H1 (cell line): ENCODE measurements at regions not wholly inside any gene's neighbourhood (a gene's known extent, or its start where the extent isn't known, plus 50 kb on each side); places are given as distances from the start of the nearest gene placed in this dataset.
"Not testable (repeated sequence)": the region's sequence is repeated elsewhere in the genome, so short reads cannot be mapped to it uniquely, and the experiment has no call there.

Experiments
- CTCF ChIA-PET: fragments of 300-600 bp; sonication (Branson Sonifier 250); formaldehyde crosslinking; loops from one replicate; lab custom pipeline; 2021; ENCODE audit not compliant: partially characterized antibody; lab: Charles Lee
- POLR2A ChIA-PET: fragments of 300-600 bp; sonication (Branson Sonifier 250); formaldehyde crosslinking; loops from one replicate; lab custom pipeline; 2021; ENCODE audit warnings: inconsistent platforms; ENCODE audit not compliant: partially characterized antibody; lab: Charles Lee
- DNase-seq, 2 experiments: peaks; one replicate each; pipeline versions ENCODE4 v3.0.0 to v3.0.0-alpha.2; 2010 to 2022; ENCODE audit warnings: low spot score in 2 of 2, low read depth in 1 of 2, mixed read lengths in 1 of 2
- FAIRE-seq: peaks from 2 replicates; lab custom pipeline; 2011; peaks lifted over from hg19 to GRCh38; lab: Jason Lieb, UNC
- H2AFZ ChIP-seq: 2 replicates; pipeline ENCODE4 v1.8.1; 2012; ENCODE audit warnings: low read length, inconsistent platforms
- H2AK5ac ChIP-seq: 2 replicates; pipeline ENCODE4 v1.6.1; 2013; ENCODE audit warnings: low read depth, low read length
- H2BK120ac ChIP-seq: replicated peaks from 2 replicates; pipeline ENCODE3; 2013; ENCODE audit warnings: low read depth, low read length, inconsistent platforms
- H2BK12ac ChIP-seq: 2 replicates; pipeline ENCODE4 v1.6.1; 2013; ENCODE audit warnings: low read depth, low read length
- H2BK15ac ChIP-seq: 2 replicates; pipeline ENCODE4 v1.6.1; 2013; ENCODE audit warnings: low read length
- H2BK20ac ChIP-seq: 2 replicates; pipeline ENCODE4 v1.6.1; 2013; ENCODE audit warnings: low read length
- H2BK5ac ChIP-seq: 2 replicates; pipeline ENCODE4 v1.6.1; 2013; ENCODE audit warnings: low read depth, low read length
- H3K14ac ChIP-seq: 2 replicates; pipeline ENCODE4 v1.6.1; 2013; ENCODE audit warnings: inconsistent platforms; ENCODE audit not compliant: insufficient read length
- H3K18ac ChIP-seq: 2 replicates; pipeline ENCODE4 v1.6.1; 2013; ENCODE audit warnings: low read length; ENCODE audit errors: extremely low read depth
- H3K23ac ChIP-seq: 2 replicates; pipeline ENCODE4 v1.6.1; 2013; ENCODE audit warnings: inconsistent platforms; ENCODE audit not compliant: insufficient read length
- H3K23me2 ChIP-seq: 2 replicates; pipeline ENCODE4 v1.6.1; 2013; ENCODE audit warnings: low read depth, low read length
- H3K27ac ChIP-seq: 2 replicates; pipeline ENCODE4 v1.6.1; 2011; ENCODE audit warnings: low read depth, low read length, inconsistent platforms
- H3K27me3 ChIP-seq, 4 experiments: replicated peaks in 1 of 4; 1 replicate in 1 of 4; 2 replicates in 3 of 4; pipeline versions ENCODE4 v1.6.1 to v1.8.1; 2011 to 2013; ENCODE audit warnings: low read length in 3 of 4, mild to moderate bottlenecking in 3 of 4, inconsistent platforms in 2 of 4, mixed read lengths in 2 of 4, moderate library complexity in 1 of 4; ENCODE audit not compliant: control insufficient read depth in 3 of 4, insufficient read depth in 3 of 4; ENCODE audit errors: extremely low read depth in 1 of 4
- H3K36me3 ChIP-seq, 4 experiments: 2 replicates each; pipeline versions ENCODE4 v1.6.1 to v1.8.1; 2011 to 2013; ENCODE audit warnings: mild to moderate bottlenecking in 4 of 4, low read length in 3 of 4, moderate library complexity in 2 of 4, control low read depth in 1 of 4, inconsistent platforms in 1 of 4; ENCODE audit not compliant: insufficient read depth in 4 of 4, control insufficient read depth in 2 of 4
- H3K4ac ChIP-seq: replicated peaks from 2 replicates; pipeline ENCODE3; 2013; ENCODE audit warnings: low read length, low read depth, mixed read lengths, inconsistent platforms; ENCODE audit not compliant: insufficient read length
- H3K4me1 ChIP-seq, 4 experiments: replicated peaks in 1 of 4; 1 replicate in 1 of 4; 2 replicates in 3 of 4; pipeline versions ENCODE4 v1.6.1 to v1.8.1; 2011 to 2013; ENCODE audit warnings: low read length in 3 of 4, inconsistent platforms in 2 of 4, mixed read lengths in 1 of 4; ENCODE audit not compliant: insufficient read depth in 4 of 4, control insufficient read depth in 3 of 4
- H3K4me2 ChIP-seq, 2 experiments: 2 replicates each; pipeline versions ENCODE4 v1.6.1 to v1.8.1; 2011 to 2013; ENCODE audit warnings: low read depth in 2 of 2, low read length in 2 of 2, control low read depth in 1 of 2, inconsistent platforms in 1 of 2, mild to moderate bottlenecking in 1 of 2; ENCODE audit not compliant: insufficient read depth in 1 of 2
- H3K4me3 ChIP-seq, 4 experiments: fragments of 200-600, 300-600 bp in 1 of 4; sonication (generic), shearing (Covaris generic), sonication (Bioruptor Twin) in 1 of 4; 2 replicates each; pipeline versions ENCODE4 v1.5.1 to v1.8.1; 2011 to 2016; ENCODE audit warnings: low read length in 4 of 4, low read depth in 3 of 4, control low read depth in 2 of 4, inconsistent platforms in 2 of 4, mild to moderate bottlenecking in 2 of 4, mixed read lengths in 1 of 4, moderate library complexity in 1 of 4; ENCODE audit not compliant: insufficient read depth in 2 of 4; ENCODE audit errors: extremely low read depth in 1 of 4
- H3K56ac ChIP-seq: replicated peaks from 2 replicates; pipeline ENCODE3; 2013; ENCODE audit warnings: low read depth, mild to moderate bottlenecking, mixed read lengths, low read length, inconsistent platforms; ENCODE audit not compliant: insufficient read length
- H3K79me1 ChIP-seq: 2 replicates; pipeline ENCODE4 v1.6.1; 2013; ENCODE audit warnings: low read depth, low read length, control low read depth
- H3K79me2 ChIP-seq, 2 experiments: 2 replicates each; pipeline versions ENCODE4 v1.6.1 to v1.8.1; 2012 to 2013; ENCODE audit warnings: low read length in 2 of 2, mild to moderate bottlenecking in 2 of 2, inconsistent platforms in 1 of 2; ENCODE audit not compliant: insufficient read depth in 2 of 2, control insufficient read depth in 1 of 2
- H3K9ac ChIP-seq, 4 experiments: replicated peaks in 1 of 4; 1 replicate in 1 of 4; 2 replicates in 3 of 4; pipeline versions ENCODE4 v1.6.1 to v1.8.1; 2011 to 2013; ENCODE audit warnings: low read depth in 3 of 4, low read length in 3 of 4, control low read depth in 2 of 4, mild to moderate bottlenecking in 2 of 4, moderate library complexity in 2 of 4, inconsistent platforms in 1 of 4; ENCODE audit errors: extremely low read depth in 1 of 4
- H3K9me3 ChIP-seq, 2 experiments: 2 replicates each; pipeline versions ENCODE4 v1.6.1 to v1.8.1; 2012 to 2013; ENCODE audit warnings: mild to moderate bottlenecking in 2 of 2, moderate library complexity in 2 of 2, control low read depth in 1 of 2, inconsistent platforms in 1 of 2, low read depth in 1 of 2, low read length in 1 of 2, mixed read lengths in 1 of 2; ENCODE audit not compliant: insufficient read depth in 2 of 2
- H4K20me1 ChIP-seq, 2 experiments: replicated peaks in 1 of 2; 2 replicates each; pipeline versions ENCODE3 to v1.8.1; 2011 to 2013; ENCODE audit warnings: inconsistent platforms in 2 of 2, low read length in 2 of 2, mild to moderate bottlenecking in 1 of 2; ENCODE audit not compliant: insufficient read depth in 2 of 2, control insufficient read depth in 1 of 2
- H4K5ac ChIP-seq: 2 replicates; pipeline ENCODE4 v1.6.1; 2013; ENCODE audit warnings: low read length, low read depth, mixed read lengths, inconsistent platforms; ENCODE audit not compliant: insufficient read length
- H4K8ac ChIP-seq: 2 replicates; pipeline ENCODE4 v1.8.0; 2013; ENCODE audit warnings: mild to moderate bottlenecking, moderate library complexity, low read length, inconsistent platforms; ENCODE audit not compliant: insufficient read depth; ENCODE audit errors: extremely low read depth
- H4K91ac ChIP-seq: replicated peaks from 2 replicates; pipeline ENCODE3; 2013; ENCODE audit warnings: low read length, mixed read lengths, inconsistent platforms; ENCODE audit not compliant: insufficient read length
- WGBS, 2 experiments: shearing (Covaris generic) in 1 of 2; methylation state at CpG; one replicate each; pipeline versions ENCODE4 v1.1.6 to v1.1.7; 2013 to 2015; ENCODE audit warnings: low lambda C conversion rate in 2 of 2, mixed read lengths in 2 of 2, inconsistent platforms in 1 of 2, low coverage in 1 of 2, missing lambda C conversion rate in 1 of 2; ENCODE audit not compliant: insufficient replicate concordance in 2 of 2, insufficient coverage in 1 of 2, insufficient read length in 1 of 2; ENCODE audit errors: extremely low coverage in 1 of 2, missing lambda C conversion rate in 1 of 2; 5-methylcytosine and 5-hydroxymethylcytosine counted together
- TF ChIP-seq, protein P1 (sequence below): IDR thresholded peaks from 2 replicates; pipeline ENCODE4 v1.6.1; 2012; ENCODE audit warnings: inconsistent platforms

DNA sequence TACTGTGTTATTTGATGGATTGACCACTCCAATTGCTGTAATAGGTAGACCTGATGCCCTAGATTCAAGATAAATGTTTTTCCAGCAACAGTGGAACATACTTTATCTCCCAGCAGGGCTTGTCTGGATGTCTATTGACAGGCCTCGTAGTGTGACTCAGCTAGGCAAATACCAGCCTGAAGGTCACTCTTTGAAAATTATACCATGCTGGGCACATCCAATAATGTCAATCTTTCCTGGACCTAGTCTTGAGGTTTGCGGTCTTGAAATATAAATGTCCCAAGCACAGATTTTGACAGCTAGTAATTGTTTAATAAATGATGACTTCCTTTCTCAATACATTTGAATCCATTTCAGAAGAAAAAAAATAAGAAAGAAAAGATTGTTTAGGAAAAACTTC is 1138.0 kb upstream of the TMPRSS15 start:
- DNase-seq (no peak), FAIRE-seq (no peak)
- Histone ChIP-seq H3K4me3 (no peak overlapping the region), H3K36me3 (peaks cover 0 to 3% (median 0%) of the 10 kb centered on the region in 4 experiments; a peak in 1 of 8 replicates), H3K27ac (no peak overlapping the region), H3K4me2 (no peak overlapping the region), H2AK5ac (no peak overlapping the region), H3K18ac (no peak overlapping the region), H2BK12ac (no peak overlapping the region), H3K79me2 (no peaks in the 10 kb centered on the region), H2BK5ac (no peak overlapping the region), H2AFZ (no peak overlapping the region), H3K4ac (no peak overlapping the region), H3K23ac (no peak overlapping the region), H2BK120ac (no peak overlapping the region), H3K4me1 (no peaks in the 10 kb centered on the region), H3K9me3 (peaks cover 15 to 20% of the 10 kb centered on the region in 2 experiments), H2BK15ac (no peak overlapping the region), H2BK20ac (no peak overlapping the region), H3K9ac (no peak overlapping the region), H4K8ac (no peak overlapping the region), H4K5ac (no peak overlapping the region), H3K79me1 (no peaks in the 10 kb centered on the region), H4K20me1 (no peaks in the 10 kb centered on the region), H4K91ac (no peak overlapping the region), H3K27me3 (no peaks in the 10 kb centered on the region), H3K14ac (no peak overlapping the region), H3K56ac (no peak overlapping the region), H3K23me2 (no peaks in the 10 kb centered on the region)
- TF ChIP-seq, protein P1, sequence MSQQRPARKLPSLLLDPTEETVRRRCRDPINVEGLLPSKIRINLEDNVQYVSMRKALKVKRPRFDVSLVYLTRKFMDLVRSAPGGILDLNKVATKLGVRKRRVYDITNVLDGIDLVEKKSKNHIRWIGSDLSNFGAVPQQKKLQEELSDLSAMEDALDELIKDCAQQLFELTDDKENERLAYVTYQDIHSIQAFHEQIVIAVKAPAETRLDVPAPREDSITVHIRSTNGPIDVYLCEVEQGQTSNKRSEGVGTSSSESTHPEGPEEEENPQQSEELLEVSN: no peak
- ChIA-PET POLR2A (no interaction called here), CTCF (interaction anchor here (1.6 kb wide), 1 partner anchor 28 kb away, joined by 3 read pairs; no protein-coding TSS in a partner anchor)
- 96% methylated on average over 2 of the region's 2 CpGs; no CpG with 5 or more reads in 1 of the 2 experiments for WGBS, 2 experiments

DNA sequence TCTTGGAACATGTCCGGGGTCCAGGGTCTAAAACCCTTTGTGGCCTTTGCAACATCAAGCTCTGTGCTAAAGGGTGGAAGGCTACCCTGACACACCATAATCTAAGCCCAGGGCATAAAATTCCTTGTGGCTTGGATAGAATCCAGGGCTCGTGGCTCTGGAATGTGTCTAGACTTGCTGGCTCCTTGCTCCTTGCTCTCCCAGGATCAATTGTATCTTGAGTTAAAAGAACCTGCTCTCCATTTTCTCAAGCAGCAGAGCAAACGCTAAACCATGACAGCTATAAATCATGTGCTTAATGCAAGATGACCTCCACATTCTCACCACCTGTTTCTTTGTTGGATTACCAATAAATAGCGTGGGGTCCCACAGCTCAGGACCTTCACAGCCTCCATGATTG is 1140.9 kb upstream of the TMPRSS15 start:
- H3K56ac ChIP-seq, H2BK12ac ChIP-seq, H2AK5ac ChIP-seq, H4K20me1 ChIP-seq, H2AFZ ChIP-seq, H3K27ac ChIP-seq, H3K4me2 ChIP-seq, FAIRE-seq, DNase-seq, H4K5ac ChIP-seq, H2BK5ac ChIP-seq, H3K27me3 ChIP-seq, H4K91ac ChIP-seq, H3K4me3 ChIP-seq, H2BK20ac ChIP-seq, H3K23me2 ChIP-seq, POLR2A ChIA-PET, H3K79me1 ChIP-seq, H3K4me1 ChIP-seq, H3K79me2 ChIP-seq, H2BK15ac ChIP-seq, H3K18ac ChIP-seq, H3K4ac ChIP-seq, H3K14ac ChIP-seq, H3K36me3 ChIP-seq, H3K9ac ChIP-seq, H2BK120ac ChIP-seq, H3K23ac ChIP-seq, H4K8ac ChIP-seq: not testable (repeated sequence)
- peaks cover 18 to 26% of the 10 kb centered on the region in 2 experiments for H3K9me3 ChIP-seq
- CTCF ChIA-PET: interaction anchor here (1.2 kb wide), 1 partner anchor 220 kb away, joined by 3 read pairs; no protein-coding TSS in a partner anchor
- WGBS, 2 experiments: 95% methylated on average over 4 of the region's 4 CpGs; no CpG with 5 or more reads in 1 of the 2 experiments
